ENCODE measurements at regions not wholly inside any gene's neighbourhood (a gene's known extent, or its start where the extent isn't known, plus 50 kb on each side); places are given as distances from the start of the nearest gene placed in this dataset.

DNA sequence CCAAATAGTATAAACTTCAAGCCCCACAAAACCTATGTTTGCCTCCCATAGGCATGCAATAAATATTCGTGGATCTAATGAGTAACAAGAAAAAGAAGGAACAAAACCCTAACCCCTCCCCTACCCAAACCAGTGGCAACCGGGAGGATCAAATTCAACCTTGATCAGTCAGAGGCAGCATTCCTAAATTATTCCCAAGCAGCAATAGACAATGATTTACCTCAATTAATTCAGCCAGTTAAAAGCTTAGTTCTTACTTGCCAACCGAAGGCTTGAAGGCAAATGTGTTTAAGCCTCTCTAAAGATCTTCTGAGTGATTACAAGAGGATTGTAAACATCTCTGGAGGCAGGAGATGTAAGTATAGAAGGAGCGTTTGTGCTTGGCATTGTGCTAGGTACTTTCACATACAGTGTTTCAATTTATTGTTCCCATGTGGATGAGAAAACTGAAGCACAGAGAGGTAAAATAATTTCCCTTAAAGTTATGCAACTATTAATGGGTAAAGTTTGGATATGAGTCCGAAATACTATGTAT is 197.7 kb downstream of the MTX2 start:
- Histone ChIP-seq H3K27me3 (ENCODE audit: control insufficient read depth, insufficient read depth, low read length) (peaks cover 3% of the 10 kb centered on the region), H3K9me3 (ENCODE audit: control insufficient read depth, insufficient read depth, low read length) (no peaks in the 10 kb centered on the region), H3K27ac (ENCODE audit: low read depth, low read length) (no peak overlapping the region), H3K4me3 (ENCODE audit: low read depth, low read length) (no peak overlapping the region)
- POLR2A ChIA-PET, result no interaction called here
- no peak for DNase-seq (ENCODE audit: low read depth, low spot score)
- CTCF ChIA-PET, result interaction anchor here (0.9 to 1.9 kb wide), 3 partner anchors 12 to 88 kb away, joined by 3 to 11 read pairs (median 8); no protein-coding TSS in a partner anchor
- TF ChIP-seq, protein P1, sequence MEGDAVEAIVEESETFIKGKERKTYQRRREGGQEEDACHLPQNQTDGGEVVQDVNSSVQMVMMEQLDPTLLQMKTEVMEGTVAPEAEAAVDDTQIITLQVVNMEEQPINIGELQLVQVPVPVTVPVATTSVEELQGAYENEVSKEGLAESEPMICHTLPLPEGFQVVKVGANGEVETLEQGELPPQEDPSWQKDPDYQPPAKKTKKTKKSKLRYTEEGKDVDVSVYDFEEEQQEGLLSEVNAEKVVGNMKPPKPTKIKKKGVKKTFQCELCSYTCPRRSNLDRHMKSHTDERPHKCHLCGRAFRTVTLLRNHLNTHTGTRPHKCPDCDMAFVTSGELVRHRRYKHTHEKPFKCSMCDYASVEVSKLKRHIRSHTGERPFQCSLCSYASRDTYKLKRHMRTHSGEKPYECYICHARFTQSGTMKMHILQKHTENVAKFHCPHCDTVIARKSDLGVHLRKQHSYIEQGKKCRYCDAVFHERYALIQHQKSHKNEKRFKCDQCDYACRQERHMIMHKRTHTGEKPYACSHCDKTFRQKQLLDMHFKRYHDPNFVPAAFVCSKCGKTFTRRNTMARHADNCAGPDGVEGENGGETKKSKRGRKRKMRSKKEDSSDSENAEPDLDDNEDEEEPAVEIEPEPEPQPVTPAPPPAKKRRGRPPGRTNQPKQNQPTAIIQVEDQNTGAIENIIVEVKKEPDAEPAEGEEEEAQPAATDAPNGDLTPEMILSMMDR (IDR thresholded peaks at IDR 0.05; ENCODE audit: low read depth, low read length), result no peak

GRCh38 chr2:176467595-176467994 is 198.4 kb downstream of the MTX2 start:
- Histone ChIP-seq H3K27ac (ENCODE audit: low read depth, low read length) (no peak overlapping the region), H3K27me3 (ENCODE audit: control insufficient read depth, insufficient read depth, low read length) (peaks cover 3% of the 10 kb centered on the region), H3K9me3 (ENCODE audit: control insufficient read depth, insufficient read depth, low read length) (no peaks in the 10 kb centered on the region), H3K4me3 (ENCODE audit: low read depth, low read length) (no peak overlapping the region)
- DNase-seq (ENCODE audit: low read depth, low spot score), result no peak
- TF ChIP-seq, protein P1 (IDR thresholded peaks at IDR 0.05; ENCODE audit: low read depth, low read length), result no peak
- CTCF ChIA-PET, result interaction anchor here (0.6 to 1.9 kb wide), 3 partner anchors 13 to 260 kb away, joined by 4 to 11 read pairs (median 8); no protein-coding TSS in a partner anchor
- POLR2A ChIA-PET, result no interaction called here

DNA sequence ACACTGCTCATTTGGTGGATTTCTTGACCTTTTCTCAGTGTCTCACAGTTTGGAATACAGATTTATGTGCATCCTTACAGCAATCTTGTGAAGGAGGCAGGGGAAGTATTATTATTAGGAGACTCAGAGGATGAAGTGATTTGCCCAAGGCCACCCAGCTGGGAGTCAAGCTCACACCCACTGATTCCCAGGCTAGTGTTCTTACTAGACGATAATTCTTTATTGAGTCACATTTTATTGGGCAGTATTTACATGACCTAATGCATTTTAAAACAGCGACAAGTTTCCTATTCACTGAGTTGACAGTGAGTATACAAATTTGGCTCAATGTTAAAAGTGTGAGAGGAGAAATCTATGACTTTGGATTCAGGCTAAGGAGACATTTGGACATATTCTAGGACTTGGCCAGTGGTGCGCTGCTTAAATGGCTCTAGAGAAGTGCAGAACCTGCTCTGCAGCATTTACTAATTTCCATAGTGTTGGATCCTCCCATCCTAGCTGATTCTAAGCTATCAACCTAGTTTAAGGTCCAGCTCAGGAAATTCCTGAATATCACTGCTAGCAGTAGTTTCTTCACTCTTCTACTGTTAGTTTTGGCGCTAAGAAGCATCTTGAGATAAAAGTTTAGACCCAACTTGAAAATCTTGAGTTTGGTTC is 199.3 kb downstream of the MTX2 start:
- Histone ChIP-seq H3K27me3 (ENCODE audit: control insufficient read depth, insufficient read depth, low read length) (peaks cover 3% of the 10 kb centered on the region), H3K4me3 (ENCODE audit: low read depth, low read length) (no peak overlapping the region)
- POLR2A ChIA-PET, result no interaction called here

DNA sequence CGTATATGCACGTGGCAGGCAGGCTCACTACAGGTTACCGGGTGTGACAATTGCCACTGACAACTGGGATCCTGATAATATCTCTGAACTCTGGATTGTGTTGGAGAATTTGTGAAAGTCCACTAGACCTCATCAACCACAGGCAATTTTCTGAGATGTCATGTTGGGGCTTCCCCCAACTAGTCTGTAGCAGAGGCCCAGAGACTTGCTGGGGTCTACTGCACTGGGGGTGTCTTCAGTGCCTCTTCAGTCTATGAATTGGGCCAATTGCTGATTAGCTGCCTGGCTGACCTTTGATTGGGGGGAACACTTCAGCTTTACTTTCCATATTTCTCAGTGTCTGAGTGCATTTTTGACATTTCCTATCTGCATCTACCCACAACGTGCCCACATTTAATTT is 201.5 kb downstream of the MTX2 start:
- Histone ChIP-seq H3K27ac (ENCODE audit: low read depth, low read length) (no peak overlapping the region), H3K27me3 (ENCODE audit: control insufficient read depth, insufficient read depth, low read length) (peaks cover 3% of the 10 kb centered on the region), H3K4me3 (ENCODE audit: low read depth, low read length) (no peak overlapping the region), H3K9me3 (ENCODE audit: control insufficient read depth, insufficient read depth, low read length) (no peaks in the 10 kb centered on the region)
- TF ChIP-seq, protein P1 (IDR thresholded peaks at IDR 0.05; ENCODE audit: low read depth, low read length), result no peak
- POLR2A ChIA-PET, result no interaction called here
- CTCF ChIA-PET, result interaction anchor here (1.2 to 6.7 kb wide), 3 partner anchors 16 to 181 kb away, joined by 3 to 55 read pairs (median 4); no protein-coding TSS in a partner anchor
- DNase-seq (ENCODE audit: low read depth, low spot score), result no peak

More for the DNA sequence above, 199.3 kb downstream of the MTX2 start:
- TF ChIP-seq, protein P1 (IDR thresholded peaks at IDR 0.05; ENCODE audit: low read depth, low read length), result no peak
- no peak for DNase-seq (ENCODE audit: low read depth, low spot score)
- CTCF ChIA-PET, result interaction anchor here (0.6 to 1.1 kb wide), 2 partner anchors 14 to 261 kb away, joined by 4 to 6 read pairs; no protein-coding TSS in a partner anchor
- H3K9me3 ChIP-seq (ENCODE audit: control insufficient read depth, insufficient read depth, low read length), result no peaks in the 10 kb centered on the region
- no peak overlapping the region for H3K27ac ChIP-seq (ENCODE audit: low read depth, low read length)

- no peaks in the 10 kb centered on the region for H3K27me3 ChIP-seq (ENCODE audit: control insufficient read depth, insufficient read depth, low read length)
- ChIA-PET POLR2A (no interaction called here), CTCF (interaction anchor here (0.8 to 6.7 kb wide), 3 partner anchors 17 to 345 kb away, joined by 3 to 55 read pairs (median 4); no protein-coding TSS in a partner anchor)
- H3K4me3 ChIP-seq (ENCODE audit: low read depth, low read length), result no peak overlapping the region
- no peak overlapping the region for H3K27ac ChIP-seq (ENCODE audit: low read depth, low read length)
- no peaks in the 10 kb centered on the region for H3K9me3 ChIP-seq (ENCODE audit: control insufficient read depth, insufficient read depth, low read length)
- TF ChIP-seq, protein P1 (IDR thresholded peaks at IDR 0.05; ENCODE audit: low read depth, low read length), result no peak
- DNase-seq (ENCODE audit: low read depth, low spot score), result no peak
Observed at GRCh38 chr2:176471949-176472348, 202.7 kb downstream of the MTX2 start.

All from AG04450 (cell line).